Epithelial cell of proximal tubule (primary cell): ENCODE measurements at regions not wholly inside any gene's neighbourhood (a gene's known extent, or its start where the extent isn't known, plus 50 kb on each side); places are given as distances from the start of the nearest gene placed in this dataset.

Source experiments
- DNase-seq: peaks from one replicate; pipeline ENCODE4 v3.0.0-alpha.2; 2011; ENCODE audit warnings: low read depth
- H3K4me3 ChIP-seq: 2 replicates; pipeline ENCODE4 v1.5.1; 2011; ENCODE audit warnings: low read depth, mild to moderate bottlenecking, low read length
- CTCF ChIP-seq: conservative IDR thresholded peaks from 2 replicates; pipeline ENCODE4 v1.5.1; 2012; ENCODE audit warnings: low read depth, mild to moderate bottlenecking, low read length

- TF ChIP-seq CTCF, result no peak
- no peak for DNase-seq
- no peak overlapping the region for H3K4me3 ChIP-seq
Observed at GRCh38 chrX:148193759-148194158, 212.6 kb downstream of the FMR1NB start.

- H3K4me3 ChIP-seq, result no peak overlapping the region
- no peak for DNase-seq
- no peak for TF ChIP-seq CTCF
Observed at GRCh38 chrX:148203531-148203930, 222.4 kb downstream of the FMR1NB start.

GRCh38 chrX:148204195-148204594 is 223.1 kb downstream of the FMR1NB start:
- no peak for TF ChIP-seq CTCF
- no peak overlapping the region for H3K4me3 ChIP-seq
- no peak for DNase-seq

- no peak overlapping the region for H3K4me3 ChIP-seq
- no peak for DNase-seq
- TF ChIP-seq CTCF, result no peak
Observed at GRCh38 chrX:148214786-148215185, 233.6 kb downstream of the FMR1NB start.

- H3K4me3 ChIP-seq, result no peak overlapping the region
- no peak for TF ChIP-seq CTCF
- no peak for DNase-seq
Observed at GRCh38 chrX:148215726-148216125, 234.6 kb downstream of the FMR1NB start.

- no peak for TF ChIP-seq CTCF
- H3K4me3 ChIP-seq, result no peak overlapping the region
- no peak for DNase-seq
Observed at GRCh38 chrX:148223361-148223760, 242.2 kb downstream of the FMR1NB start.

GRCh38 chrX:148228521-148228920 is 247.4 kb downstream of the FMR1NB start:
- DNase-seq, result no peak
- H3K4me3 ChIP-seq, result no peak overlapping the region
- no peak for TF ChIP-seq CTCF
